A673 (cell line): ENCODE measurements at regions not wholly inside any gene's neighbourhood (a gene's known extent, or its start where the extent isn't known, plus 50 kb on each side); places are given as distances from the start of the nearest gene placed in this dataset.
"Not testable (repeated sequence)": the region's sequence is repeated elsewhere in the genome, so short reads cannot be mapped to it uniquely, and the experiment has no call there.

Experiments
- EZH2 ChIP-seq: fragments of 200-600 bp; sonication (generic); IDR thresholded peaks from 2 replicates; pipeline ENCODE4 v1.6.1; 2017; ENCODE audit warnings: borderline replicate concordance, low read depth, mild to moderate bottlenecking, mixed read lengths, antibody characterized with exemption, low read length; ENCODE audit not compliant: poor library complexity, severe bottlenecking
- TF ChIP-seq, protein P1 (sequence below): fragments of 300-800, 200-600 bp; sonication (generic); conservative IDR thresholded peaks from 2 replicates; pipeline ENCODE4 v1.5.1; 2017; ENCODE audit warnings: low read depth, mild to moderate bottlenecking, antibody characterized with exemption, low read length, moderate library complexity, mixed read lengths

DNA sequence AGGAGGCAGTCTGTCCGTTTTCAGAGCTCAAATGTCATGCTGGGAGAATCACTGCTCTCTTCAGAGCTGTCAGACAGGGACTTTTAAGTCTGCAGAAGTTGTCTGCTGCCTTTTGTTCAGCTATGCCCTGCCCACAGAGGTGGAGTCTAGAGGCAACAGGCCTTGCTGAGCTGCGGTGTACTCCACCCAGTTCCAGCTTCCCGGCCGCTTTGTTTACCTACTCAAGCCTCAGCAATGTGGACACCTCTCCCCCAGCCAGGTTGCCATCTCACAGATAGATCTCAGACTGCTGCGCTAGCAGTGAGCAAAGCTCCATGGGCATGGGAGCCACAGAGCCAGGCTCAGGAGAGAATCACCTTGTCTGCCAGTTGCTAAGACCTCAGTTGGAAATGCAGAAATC, 90.5 kb upstream of the TACR3 start:
- TF ChIP-seq, protein P1, sequence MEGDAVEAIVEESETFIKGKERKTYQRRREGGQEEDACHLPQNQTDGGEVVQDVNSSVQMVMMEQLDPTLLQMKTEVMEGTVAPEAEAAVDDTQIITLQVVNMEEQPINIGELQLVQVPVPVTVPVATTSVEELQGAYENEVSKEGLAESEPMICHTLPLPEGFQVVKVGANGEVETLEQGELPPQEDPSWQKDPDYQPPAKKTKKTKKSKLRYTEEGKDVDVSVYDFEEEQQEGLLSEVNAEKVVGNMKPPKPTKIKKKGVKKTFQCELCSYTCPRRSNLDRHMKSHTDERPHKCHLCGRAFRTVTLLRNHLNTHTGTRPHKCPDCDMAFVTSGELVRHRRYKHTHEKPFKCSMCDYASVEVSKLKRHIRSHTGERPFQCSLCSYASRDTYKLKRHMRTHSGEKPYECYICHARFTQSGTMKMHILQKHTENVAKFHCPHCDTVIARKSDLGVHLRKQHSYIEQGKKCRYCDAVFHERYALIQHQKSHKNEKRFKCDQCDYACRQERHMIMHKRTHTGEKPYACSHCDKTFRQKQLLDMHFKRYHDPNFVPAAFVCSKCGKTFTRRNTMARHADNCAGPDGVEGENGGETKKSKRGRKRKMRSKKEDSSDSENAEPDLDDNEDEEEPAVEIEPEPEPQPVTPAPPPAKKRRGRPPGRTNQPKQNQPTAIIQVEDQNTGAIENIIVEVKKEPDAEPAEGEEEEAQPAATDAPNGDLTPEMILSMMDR = not testable (repeated sequence)
- TF ChIP-seq EZH2 = not testable (repeated sequence)
